Medulla oblongata (tissue), 1 donor: ENCODE measurements at regions not wholly inside any gene's neighbourhood (a gene's known extent, or its start where the extent isn't known, plus 50 kb on each side); places are given as distances from the start of the nearest gene placed in this dataset.
"Not testable (repeated sequence)": the region's sequence is repeated elsewhere in the genome, so short reads cannot be mapped to it uniquely, and the experiment has no call there.

Source experiments
- DNase-seq: peaks from one replicate; pipeline ENCODE4 v3.0.0-alpha.2; 2015; ENCODE audit errors: extremely low spot score

GRCh38 chr2:142484111-142484510 lies 353.3 kb upstream of the LRP1B start:
- DNase-seq: no peak

DNA sequence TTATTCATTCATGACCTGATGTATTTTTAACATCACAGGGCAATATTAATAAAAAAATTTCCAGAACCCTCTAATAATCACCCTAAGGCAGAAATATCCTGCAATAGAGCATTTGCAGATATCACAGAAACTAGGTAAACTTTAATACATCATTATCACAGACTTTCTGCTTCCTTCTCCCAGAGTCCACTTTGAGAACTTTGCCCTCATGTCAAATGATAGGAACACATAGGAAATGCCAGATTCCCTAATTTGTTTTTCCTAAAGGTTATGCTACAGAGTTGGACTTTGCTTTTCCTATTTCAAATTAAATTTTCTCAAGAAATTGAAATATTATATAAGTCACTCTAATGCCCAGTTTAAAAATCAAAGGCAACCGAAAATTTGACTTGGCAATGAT lies 352.8 kb upstream of the LRP1B start:
- DNase-seq: no peak

DNA sequence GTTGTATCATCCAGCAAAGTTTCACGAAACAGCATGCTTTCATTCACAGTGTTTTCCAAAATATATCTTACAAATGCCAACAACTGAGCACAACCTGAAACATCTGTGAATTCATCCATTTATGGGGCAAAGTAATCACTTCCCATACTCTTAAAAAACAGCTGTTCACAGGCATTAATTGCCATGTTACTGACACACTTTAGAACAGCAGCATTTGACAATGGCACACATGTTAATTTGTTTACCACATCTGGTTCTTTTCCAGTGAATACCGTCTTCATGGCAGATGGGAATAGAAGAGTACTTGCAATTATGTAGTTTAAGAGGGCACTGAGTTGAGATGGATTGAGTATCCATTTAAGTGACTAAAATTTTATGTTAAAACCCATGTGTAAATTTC lies 347.4 kb upstream of the LRP1B start:
- DNase-seq: no peak

DNA sequence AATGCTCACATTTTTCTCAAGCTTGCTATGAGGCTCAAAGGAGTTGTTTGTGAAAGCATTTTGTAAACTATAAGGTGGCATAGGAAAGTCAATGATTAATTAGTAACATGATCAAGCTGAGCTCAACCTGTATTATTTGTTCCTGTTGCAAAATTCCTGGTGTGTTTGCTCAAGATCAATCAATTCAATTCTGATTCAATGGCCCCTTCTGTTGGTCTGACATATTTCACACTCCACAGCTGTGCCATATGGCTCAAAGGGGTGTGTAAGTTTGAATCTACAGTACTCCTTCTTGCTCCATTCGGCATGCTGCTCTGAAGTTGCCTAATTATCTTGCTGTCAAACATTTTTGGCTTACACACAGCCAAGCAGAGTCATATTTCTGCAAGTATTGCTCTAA lies 341.6 kb upstream of the LRP1B start:
- no peak for DNase-seq

DNA sequence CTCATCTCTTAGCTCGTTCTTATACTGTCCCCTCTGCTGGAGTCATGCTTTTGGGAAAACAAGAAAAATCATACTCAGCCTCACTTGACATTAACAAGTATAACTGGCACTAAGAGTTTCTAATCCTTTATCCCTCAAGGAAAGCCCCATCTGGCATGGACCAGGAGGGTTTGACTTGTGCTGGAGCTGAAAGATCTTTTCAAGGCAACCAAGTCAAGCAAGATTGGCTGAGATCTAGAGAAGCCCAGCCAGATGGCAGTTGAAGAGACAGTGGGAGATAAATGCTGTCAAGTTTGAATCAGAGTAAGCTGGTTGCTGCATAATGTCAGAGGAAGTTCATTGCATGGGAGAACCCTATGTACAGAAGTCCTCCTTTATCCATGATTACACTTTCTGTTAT lies 336.5 kb upstream of the LRP1B start:
- DNase-seq: no peak

- no peak for DNase-seq
Measured at GRCh38 chr2:142463047-142463446, 332.2 kb upstream of the LRP1B start.

DNA sequence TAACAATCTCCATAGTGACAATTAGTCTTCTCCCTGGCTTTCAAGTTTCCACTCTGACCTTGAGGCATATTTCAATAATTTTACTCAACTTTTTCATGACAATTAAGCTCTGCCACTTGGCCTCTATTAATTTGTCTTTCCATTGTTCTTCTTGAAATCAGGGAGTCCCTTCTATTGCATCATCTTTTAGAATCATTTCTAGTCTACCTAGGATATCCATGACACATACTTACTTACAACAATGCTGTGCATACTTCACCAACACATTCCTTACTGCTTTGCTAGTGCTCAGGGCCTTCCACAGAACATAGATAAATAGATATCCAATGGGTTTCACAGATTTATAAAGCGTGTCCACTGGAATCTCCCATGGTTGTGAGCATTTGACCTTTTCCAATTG lies 331.5 kb upstream of the LRP1B start:
- DNase-seq: no peak

- no peak for DNase-seq
Measured at GRCh38 chr2:142445551-142446072, 314.8 kb upstream of the LRP1B start.

GRCh38 chr2:142445023-142445422 lies 314.2 kb upstream of the LRP1B start:
- no peak for DNase-seq

- DNase-seq: no peak
Measured at GRCh38 chr2:142435847-142436246, 305.0 kb upstream of the LRP1B start.

- DNase-seq: no peak
Measured at GRCh38 chr2:142426064-142426463, 295.2 kb upstream of the LRP1B start.

DNA sequence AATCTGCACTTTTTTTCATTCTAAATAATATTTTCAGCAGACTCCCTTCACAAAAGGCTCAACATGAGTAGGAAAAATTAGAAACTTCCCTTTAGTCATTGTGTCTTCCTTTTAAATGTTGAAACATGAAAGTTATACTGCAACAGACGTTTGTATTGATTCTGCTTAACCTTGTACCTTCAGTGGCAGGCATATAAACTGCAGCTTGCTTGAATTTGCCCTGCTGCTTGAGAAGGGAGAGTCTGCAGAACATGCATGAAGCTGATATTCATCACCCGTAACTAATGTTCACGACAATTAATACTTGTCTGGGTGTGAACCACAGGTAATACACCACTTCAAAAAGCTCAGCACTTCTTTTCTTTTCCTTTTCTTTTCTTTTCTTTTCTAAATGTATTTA lies 294.7 kb upstream of the LRP1B start:
- no peak for DNase-seq

DNA sequence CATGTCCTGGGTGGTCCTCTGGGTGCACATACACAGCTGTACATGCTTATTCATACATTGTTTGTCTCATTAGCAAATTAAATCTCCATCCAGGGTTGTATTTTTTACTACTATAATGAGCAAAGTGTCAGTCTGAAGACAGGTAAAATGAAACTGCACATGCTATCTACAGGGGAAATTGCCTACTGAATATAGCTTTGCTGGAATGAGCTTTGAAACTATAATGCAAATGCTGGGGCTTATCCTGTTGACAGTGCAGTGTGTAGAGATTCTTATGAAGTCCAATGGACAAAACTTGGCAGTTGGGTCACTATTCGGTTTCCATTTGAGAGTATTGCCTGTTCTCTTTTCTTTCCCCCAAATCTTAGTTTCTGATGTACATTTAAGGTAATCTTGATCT lies 292.8 kb upstream of the LRP1B start:
- DNase-seq: no peak

GRCh38 chr2:142422769-142423168 lies 292.0 kb upstream of the LRP1B start:
- no peak for DNase-seq

DNA sequence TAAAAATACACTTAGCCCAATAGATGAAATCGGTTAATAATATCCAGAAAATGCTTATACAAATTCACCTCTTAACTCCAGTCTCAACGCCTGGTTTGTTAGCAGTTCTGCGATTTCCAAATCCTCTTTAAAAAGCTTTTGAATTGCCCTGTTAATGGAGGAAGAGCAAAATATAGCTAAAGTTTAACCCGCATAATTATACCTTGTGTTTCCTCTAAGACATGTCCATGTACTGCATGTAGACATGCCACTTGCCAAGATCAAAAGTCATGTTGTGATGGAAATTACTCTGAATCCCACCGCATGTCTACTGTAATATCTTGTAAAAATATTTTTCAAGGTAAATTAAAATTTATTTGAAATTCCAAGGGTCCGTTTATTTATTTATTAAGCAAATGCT lies 291.2 kb upstream of the LRP1B start:
- no peak for DNase-seq

GRCh38 chr2:142418699-142419098 lies 287.9 kb upstream of the LRP1B start:
- DNase-seq: not testable (repeated sequence)

DNA sequence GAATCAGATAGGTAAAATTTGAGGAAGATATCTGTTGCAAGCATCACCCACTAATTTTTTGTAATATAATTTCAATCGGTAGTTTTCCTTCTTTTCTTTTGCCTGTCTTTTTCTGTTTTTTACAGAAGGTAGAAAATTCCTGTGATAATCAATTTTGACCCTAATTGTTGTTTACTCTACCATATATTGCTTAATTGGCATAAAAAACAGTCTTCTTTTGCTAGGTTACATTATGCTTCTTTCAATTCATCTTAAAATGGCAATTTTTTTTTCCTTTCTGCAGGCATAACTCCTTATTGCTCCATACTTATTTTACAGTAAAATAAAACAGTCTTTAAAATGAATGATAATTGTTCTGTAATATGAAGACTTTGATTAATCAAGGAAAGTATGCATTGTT lies 286.2 kb upstream of the LRP1B start:
- DNase-seq: no peak

DNA sequence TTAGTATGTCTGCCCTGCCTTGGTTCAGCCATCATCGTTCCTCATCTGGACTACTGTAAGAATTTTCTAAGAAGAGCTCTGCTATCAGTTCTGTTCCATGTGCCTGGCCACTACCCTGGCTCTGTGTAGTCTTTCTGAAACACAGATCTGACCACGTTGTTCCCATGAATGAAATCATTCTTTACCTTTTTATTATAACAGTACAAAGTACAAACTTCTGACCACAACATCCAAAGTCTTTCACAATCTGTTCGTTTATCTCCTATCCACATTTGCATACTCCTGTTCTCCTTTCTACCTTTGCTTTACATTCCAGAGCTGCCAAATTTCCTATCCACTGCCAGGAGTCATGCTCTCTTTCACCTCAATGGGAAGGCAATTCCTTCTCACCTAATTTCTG lies 284.6 kb upstream of the LRP1B start:
- no peak for DNase-seq

DNA sequence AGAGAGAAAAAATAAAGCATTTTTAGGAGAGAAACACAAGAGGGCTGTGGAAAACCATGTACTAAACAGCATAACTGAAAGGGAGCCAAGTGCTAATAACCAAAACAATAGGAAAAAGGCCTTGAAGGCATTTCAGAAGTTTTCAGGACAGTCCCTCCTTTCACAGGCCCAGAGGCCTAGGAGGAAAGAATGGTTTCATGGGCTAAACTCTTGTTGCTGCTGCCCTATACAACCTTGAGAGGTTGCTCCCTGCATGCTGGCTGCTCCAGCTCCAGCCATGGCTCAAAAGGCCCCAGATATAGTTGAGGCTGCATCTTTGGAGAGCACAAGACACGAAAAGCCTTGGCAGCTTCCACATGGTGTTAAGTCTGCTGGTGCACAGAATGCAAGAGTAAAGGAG lies 267.4 kb upstream of the LRP1B start:
- DNase-seq: no peak

GRCh38 chr2:142395291-142395690 lies 264.5 kb upstream of the LRP1B start:
- no peak for DNase-seq

DNA sequence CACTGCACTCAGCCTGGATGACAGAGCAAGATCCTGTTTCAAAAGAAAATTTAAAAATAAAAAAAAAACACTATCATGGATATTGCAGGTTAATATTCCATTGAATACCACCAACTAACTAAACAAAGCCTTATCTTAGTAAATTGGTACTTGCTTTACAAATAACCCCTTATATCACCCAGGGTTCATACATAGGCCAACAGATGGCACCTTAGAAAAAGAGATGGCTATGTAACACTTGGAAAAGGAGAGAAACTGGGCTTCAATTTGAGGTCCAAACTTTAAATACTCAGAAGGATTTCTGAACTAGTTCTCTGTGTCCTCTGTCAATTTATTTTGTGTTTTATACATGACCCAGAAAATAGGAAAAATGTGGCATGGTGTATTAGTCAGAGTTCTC lies 249.6 kb upstream of the LRP1B start:
- no peak for DNase-seq

GRCh38 chr2:142362069-142362468 lies 231.3 kb upstream of the LRP1B start:
- not testable (repeated sequence) for DNase-seq

DNA sequence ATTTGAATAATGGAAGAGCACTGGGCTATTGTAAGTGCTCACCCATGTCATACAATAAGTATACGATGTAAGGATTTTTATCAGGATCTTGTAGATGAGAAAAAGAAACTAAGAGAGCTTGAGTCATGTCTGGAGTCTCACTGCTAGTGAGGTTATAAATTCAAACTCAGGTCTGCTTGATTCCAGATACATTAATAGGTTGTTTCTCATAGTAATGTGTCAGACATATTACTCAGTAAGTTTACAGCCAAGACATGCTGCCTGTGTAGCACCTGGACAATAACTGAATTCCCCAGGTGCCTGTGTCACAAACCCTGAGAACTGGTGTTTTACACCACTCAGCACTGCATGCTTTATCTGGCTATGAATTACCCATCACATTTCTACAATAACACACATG lies 216.9 kb upstream of the LRP1B start:
- DNase-seq: no peak

- DNase-seq: no peak
Measured at GRCh38 chr2:142339261-142339660, 208.4 kb upstream of the LRP1B start.

DNA sequence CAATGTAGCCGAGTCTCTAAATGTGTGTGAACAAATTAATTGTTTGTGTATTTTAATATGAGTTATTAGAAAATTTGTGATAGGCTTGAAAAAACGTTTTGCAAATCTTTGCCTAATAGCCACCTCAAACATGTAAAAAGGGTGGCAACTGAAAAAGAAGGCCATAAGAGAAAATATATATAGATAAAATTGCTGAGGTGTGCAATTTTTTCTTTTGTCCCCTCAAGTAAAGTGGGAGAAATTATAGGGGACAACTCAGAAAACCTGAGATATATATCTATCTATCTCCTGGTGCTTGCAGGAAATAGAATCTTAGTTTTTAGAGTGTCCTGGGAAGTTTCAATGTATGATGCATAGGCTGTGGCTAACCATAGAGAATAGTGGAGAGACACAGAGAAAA lies 201.4 kb upstream of the LRP1B start:
- DNase-seq: no peak
